ENCODE measurements at regions not wholly inside any gene's neighbourhood (a gene's known extent, or its start where the extent isn't known, plus 50 kb on each side); places are given as distances from the start of the nearest gene placed in this dataset.

- Histone ChIP-seq H3K27me3 (no peaks in the 10 kb centered on the region), H3K27ac (peak overlapping the region in 1 of 3 donors; percentile 37), H3K4me1 (peaks cover 0 to 28% (median 5%) of the 10 kb centered on the region in 4 donors), H3K9me3 (no peaks in the 10 kb centered on the region), H3K36me3 (no peaks in the 10 kb centered on the region), H3K4me3 (no peak overlapping the region)
- intact Hi-C loops (cut with DNase I): no loop called here
- TF ChIP-seq CTCF (IDR thresholded peaks at IDR 0.05): no peak
- TF ChIP-seq POLR2A (IDR thresholded peaks at IDR 0.05): no peak
- ATAC-seq (peak; percentile 68 to 81 (median 72)), DNase-seq (no peak)
- WGBS (ENCODE audit: insufficient coverage, low coverage, low lambda C conversion rate, missing lambda C conversion rate): 22% methylated on average over 6 of the region's 6 CpGs
These were observed 55.2 kb upstream of the C10orf71 start for GRCh38 chr10:49243610-49244283.

GRCh38 chr10:49243139-49243538, 54.9 kb upstream of the TMEM273 start:
- DNase-seq (no peak), ATAC-seq (peak in 1 of 4 donors; percentile 4)
- Histone ChIP-seq H3K36me3 (no peaks in the 10 kb centered on the region), H3K9me3 (no peaks in the 10 kb centered on the region), H3K4me3 (no peak overlapping the region), H3K27me3 (no peaks in the 10 kb centered on the region), H3K4me1 (peaks cover 0 to 28% (median 5%) of the 10 kb centered on the region in 4 donors), H3K27ac (no peak overlapping the region)
- 75% methylated on average over 8 of the region's 10 CpGs for WGBS (ENCODE audit: insufficient coverage, low coverage, low lambda C conversion rate, missing lambda C conversion rate)
- intact Hi-C loops (cut with DNase I): no loop called here
- no peak for TF ChIP-seq POLR2A (IDR thresholded peaks at IDR 0.05)
- no peak for TF ChIP-seq CTCF (IDR thresholded peaks at IDR 0.05)

GRCh38 chr10:49242604-49243003, 54.4 kb upstream of the TMEM273 start:
- peak in 2 of 3 donors; percentile 64 to 85 for DNase-seq
- peaks cover 0 to 28% (median 5%) of the 10 kb centered on the region in 4 donors for H3K4me1 ChIP-seq
- no peaks in the 10 kb centered on the region for H3K36me3 ChIP-seq
- intact Hi-C loops (cut with DNase I): no loop called here
- ATAC-seq: peak; percentile 40 to 77 (median 72)
- H3K4me3 ChIP-seq: no peak overlapping the region
- no peak for TF ChIP-seq POLR2A (IDR thresholded peaks at IDR 0.05)
- no peak for TF ChIP-seq CTCF (IDR thresholded peaks at IDR 0.05)
- H3K27me3 ChIP-seq: no peaks in the 10 kb centered on the region
- H3K27ac ChIP-seq: no peak overlapping the region
- H3K9me3 ChIP-seq: no peaks in the 10 kb centered on the region
- 80% methylated on average over 3 of the region's 11 CpGs for WGBS (ENCODE audit: insufficient coverage, low coverage, low lambda C conversion rate, missing lambda C conversion rate)

GRCh38 chr10:49241385-49241784, 53.2 kb upstream of the TMEM273 start:
- no peak for DNase-seq
- Histone ChIP-seq H3K27ac (no peak overlapping the region), H3K4me3 (no peak overlapping the region), H3K27me3 (no peaks in the 10 kb centered on the region), H3K36me3 (no peaks in the 10 kb centered on the region), H3K9me3 (no peaks in the 10 kb centered on the region), H3K4me1 (peaks cover 0 to 28% (median 5%) of the 10 kb centered on the region in 4 donors)
- no peak for ATAC-seq
- intact Hi-C loops (cut with DNase I): no loop called here
- TF ChIP-seq POLR2A (IDR thresholded peaks at IDR 0.05): no peak
- TF ChIP-seq CTCF (IDR thresholded peaks at IDR 0.05): no peak
- WGBS (ENCODE audit: insufficient coverage, low coverage, low lambda C conversion rate, missing lambda C conversion rate): 67% methylated on average over 2 of the region's 2 CpGs
